GM21723 (cell line): ENCODE measurements at regions not wholly inside any gene's neighbourhood (a gene's known extent, or its start where the extent isn't known, plus 50 kb on each side); places are given as distances from the start of the nearest gene placed in this dataset.

Experiments used
- ATAC-seq: cut with Tn5 transposase; IDR thresholded peaks from one replicate; pipeline ENCODE4 v1.9.1; 2021; ENCODE audit warnings: mild to moderate bottlenecking, moderate library complexity; ENCODE audit not compliant: unreplicated experiment

DNA sequence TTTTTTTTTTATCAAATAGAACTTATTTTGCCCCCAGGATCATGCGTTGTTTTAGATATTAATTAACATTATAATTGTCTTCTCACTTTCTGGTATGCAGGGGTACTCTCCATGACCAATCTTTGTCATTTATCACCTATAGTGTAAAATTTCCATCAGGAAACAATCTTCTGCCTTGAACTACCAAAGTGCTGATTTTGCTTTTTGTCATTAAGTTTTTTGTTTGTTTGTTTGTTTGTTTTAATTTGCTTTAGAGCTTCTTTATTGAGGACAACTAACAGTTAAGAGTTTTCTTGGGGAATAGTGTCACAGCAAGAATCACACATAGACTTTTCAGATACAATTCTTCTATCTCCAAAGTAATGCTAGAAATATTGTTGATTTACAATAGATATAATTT is 171.2 kb upstream of the PRPS1L1 start:
- ATAC-seq = no peak

- no peak for ATAC-seq
Measured at GRCh38 chr7:18200266-18200665, 172.6 kb upstream of the PRPS1L1 start.

DNA sequence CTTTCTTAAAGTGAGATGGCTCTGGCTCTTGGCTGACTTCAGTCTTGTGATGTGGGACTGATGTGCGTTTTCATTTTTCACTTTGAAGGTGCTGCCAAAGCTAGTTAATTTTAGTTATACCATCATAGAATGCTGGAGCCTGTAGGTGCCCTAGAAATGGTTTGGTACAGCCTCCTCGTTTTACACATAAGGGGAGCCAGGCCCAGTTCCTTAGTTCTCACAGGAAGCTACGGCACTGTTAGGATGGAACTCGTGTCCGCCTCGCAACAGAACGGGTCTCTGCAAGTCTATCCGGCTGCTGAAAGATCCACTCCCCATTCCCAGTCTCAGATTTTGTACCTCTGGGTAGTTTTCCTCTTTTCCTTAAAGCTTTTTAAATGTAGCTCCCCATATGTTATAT is 173.2 kb upstream of the PRPS1L1 start:
- ATAC-seq = no peak

DNA sequence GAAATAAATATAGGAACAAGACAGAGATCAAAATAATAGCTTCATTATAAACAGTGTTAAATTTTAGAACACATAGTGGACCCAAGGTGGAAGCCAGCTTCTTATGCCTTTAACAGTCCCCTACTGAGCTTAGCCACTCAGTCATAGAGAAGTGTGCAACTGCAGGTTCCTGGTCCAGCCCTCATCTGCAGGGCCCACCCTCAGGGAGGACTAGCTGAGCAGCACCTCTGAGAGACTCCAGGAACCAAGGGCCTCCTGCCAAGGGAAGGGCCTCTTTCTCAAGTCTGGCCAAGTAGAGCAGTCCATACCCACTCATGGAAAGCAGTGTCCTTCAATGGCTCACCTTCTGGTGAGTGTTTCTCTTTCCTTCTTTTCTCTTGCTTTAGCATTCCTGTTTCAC is 173.7 kb upstream of the PRPS1L1 start:
- no peak for ATAC-seq

- peak; percentile 57 for ATAC-seq
Measured at GRCh38 chr7:18202315-18203045, 174.8 kb upstream of the PRPS1L1 start.

DNA sequence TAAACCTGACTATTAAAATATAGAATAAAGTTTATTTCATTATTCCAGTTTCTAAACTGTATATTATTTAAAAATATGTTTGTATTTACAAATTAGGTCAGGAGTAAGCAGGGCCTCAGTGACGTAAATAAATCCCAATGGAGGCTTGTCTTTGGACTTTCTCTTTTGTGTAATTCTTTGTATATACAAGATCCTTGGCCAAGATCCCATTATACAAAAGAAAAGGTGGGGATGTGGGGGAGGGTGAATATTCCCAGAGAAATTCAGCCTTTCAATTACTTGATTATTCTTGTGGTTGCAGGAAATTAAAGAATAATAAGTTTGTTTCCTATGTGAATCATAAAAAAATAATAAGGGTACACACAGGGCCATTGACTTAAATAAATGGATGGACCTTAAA is 178.7 kb upstream of the PRPS1L1 start:
- no peak for ATAC-seq

DNA sequence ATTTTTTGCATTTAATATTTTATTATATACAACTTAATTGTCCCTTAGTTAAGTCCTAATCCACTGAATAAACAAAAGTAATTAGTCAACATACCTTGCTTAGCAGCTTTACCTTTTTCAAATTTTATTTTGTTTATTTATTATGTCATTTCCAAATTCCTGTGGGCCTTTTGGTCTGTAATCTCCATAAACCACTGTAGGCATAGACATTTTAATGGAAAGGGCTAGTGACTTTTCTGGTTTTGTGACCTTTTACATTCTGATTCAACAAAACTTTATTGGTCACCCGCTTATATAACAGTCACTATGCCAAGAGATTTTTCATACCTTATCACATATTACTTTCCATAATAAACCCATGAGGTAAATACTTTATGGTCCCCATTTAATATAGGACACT is 181.3 kb upstream of the PRPS1L1 start:
- ATAC-seq = no peak

GRCh38 chr7:18210377-18210776 is 182.7 kb upstream of the PRPS1L1 start:
- no peak for ATAC-seq

DNA sequence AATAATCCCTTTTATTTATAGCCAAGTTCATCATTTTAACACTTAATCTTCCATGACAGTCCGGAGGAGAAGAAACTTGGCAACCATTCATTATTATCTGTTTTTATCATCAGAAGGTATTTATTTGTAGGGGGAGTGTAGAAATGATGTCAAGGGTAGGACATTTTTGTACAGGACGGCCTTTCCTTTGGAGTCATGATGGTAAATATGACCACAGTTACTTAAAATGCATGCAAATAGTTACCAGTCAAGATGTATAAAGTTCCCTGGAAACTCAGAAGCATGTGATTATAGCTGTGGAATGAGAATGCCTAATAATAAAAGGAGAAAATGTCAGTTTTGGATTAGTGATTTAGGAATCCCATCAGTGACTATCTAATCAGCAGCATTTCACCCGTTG is 183.1 kb upstream of the PRPS1L1 start:
- ATAC-seq = no peak

- no peak for ATAC-seq
Measured at GRCh38 chr7:18212308-18212707, 184.7 kb upstream of the PRPS1L1 start.

- ATAC-seq = no peak
Measured at GRCh38 chr7:18212758-18213157, 185.1 kb upstream of the PRPS1L1 start.

DNA sequence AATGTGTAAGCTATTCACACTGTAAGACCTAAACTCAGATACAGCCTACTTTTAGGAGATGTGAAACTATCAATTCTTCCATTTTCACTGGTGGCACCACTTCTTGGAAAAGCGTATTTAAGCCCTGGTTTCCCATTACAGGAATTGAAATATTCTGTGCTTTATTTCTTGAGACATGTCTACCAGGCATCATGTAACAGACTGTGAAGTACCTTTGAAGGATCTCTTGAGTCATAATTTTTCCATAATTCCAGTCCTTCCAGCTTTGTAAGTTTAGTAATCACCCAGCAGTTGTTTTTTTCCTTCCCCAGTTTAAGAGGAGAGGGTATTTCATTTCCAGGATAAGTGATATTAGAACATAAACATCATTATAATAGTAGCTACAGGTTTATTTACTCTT is 186.0 kb upstream of the PRPS1L1 start:
- no peak for ATAC-seq

DNA sequence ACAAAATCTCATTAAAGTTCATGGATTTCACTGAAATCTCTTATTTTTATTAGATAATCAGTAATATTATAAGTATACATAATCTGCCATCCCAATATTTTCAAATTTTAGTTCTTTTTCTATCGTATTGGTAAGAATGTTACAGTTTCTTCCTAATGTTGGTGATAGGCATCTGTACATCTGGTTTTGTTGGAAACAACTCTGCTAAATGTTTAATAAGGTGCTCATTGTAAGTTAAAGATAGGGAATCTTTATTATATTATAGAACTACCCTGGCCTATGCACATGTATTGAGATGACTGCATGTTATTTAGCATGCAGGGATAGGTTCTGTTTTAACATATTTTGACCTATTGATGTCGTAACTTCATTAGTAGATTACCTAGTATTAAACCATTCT is 188.6 kb upstream of the PRPS1L1 start:
- ATAC-seq = no peak

DNA sequence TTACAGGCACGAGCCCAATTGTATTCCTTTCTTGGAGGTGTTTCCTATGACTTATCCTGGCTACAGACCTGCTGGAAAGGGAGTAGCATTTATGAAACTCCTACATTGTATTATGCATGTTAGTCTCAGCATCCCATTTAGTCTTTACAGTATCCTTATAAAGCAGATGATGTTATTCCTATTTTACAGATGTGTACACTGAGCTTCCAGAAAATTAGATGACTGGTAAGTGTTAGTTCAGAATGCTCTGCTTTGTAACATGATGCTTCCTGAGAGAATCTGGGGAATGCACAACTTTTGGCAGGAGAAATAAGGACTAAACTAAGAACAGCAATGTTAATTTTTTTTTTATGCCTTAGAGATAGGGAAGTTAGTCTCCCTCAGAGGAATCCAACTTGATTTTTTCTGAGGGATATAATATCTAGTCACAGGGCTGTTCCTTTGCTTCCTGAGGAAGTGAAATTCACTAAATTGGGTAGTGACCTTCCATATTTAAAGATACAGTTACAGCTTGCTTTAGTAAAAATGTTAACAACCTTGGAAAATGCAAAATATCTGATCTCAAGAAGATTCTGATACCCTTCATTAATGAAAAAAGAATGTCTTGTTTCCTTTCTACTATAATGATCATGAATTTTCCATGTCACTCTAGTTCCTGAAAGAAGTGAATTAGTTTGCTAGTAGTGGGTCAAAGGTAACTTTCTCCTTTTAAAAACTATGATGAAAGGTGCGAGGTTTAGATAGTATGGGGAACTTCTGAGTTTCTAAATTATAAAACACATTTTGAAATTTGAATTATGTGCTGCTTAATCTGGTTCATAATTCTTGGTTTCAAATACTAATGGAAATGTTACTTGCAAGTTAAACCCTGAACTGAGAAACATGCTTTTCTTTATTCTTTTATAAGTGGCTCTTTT is 194.0 kb upstream of the PRPS1L1 start:
- no peak for ATAC-seq

DNA sequence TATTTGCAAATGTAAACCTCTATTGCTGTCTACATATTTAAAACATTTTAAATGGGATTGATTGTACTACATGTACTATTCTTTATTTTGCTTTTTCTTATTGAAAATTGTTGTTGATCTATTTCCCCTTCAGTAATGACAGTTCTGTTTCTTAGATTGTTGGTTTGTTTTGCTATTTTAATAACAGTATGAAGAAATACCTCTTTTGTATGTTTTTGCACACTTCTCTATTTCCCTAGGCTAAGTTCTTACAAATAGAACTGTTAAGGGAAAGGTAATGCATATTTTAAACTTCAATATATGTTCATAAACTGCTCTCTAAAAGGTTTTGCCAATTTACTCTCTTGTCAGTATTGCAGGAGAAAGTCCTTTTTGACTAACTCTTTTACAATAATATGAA is 195.0 kb upstream of the PRPS1L1 start:
- ATAC-seq = no peak

- ATAC-seq = no peak
Measured at GRCh38 chr7:18224138-18224537, 196.5 kb upstream of the PRPS1L1 start.

- ATAC-seq = no peak
Measured at GRCh38 chr7:18225067-18225466, 197.4 kb upstream of the PRPS1L1 start.

GRCh38 chr7:18226598-18226997 is 199.0 kb upstream of the PRPS1L1 start:
- no peak for ATAC-seq

- no peak for ATAC-seq
Measured at GRCh38 chr7:18228686-18229085, 201.0 kb upstream of the PRPS1L1 start.

- no peak for ATAC-seq
Measured at GRCh38 chr7:18230271-18230670, 202.6 kb upstream of the PRPS1L1 start.

GRCh38 chr7:18231854-18232253 is 204.2 kb upstream of the PRPS1L1 start:
- no peak for ATAC-seq

GRCh38 chr7:18234519-18234918 is 206.9 kb upstream of the PRPS1L1 start:
- ATAC-seq = no peak
